Urothelium cell line (cell line): ENCODE measurements at regions not wholly inside any gene's neighbourhood (a gene's known extent, or its start where the extent isn't known, plus 50 kb on each side); places are given as distances from the start of the nearest gene placed in this dataset.
A peak's percentile ranks its signal among the peaks of the same experiment; 100 is the strongest.

ENCODE experiments used
- DNase-seq: peaks from one replicate; pipeline ENCODE4 v3.0.0; 2011; ENCODE audit warnings: low spot score, mixed read lengths
- FAIRE-seq: peaks from 2 replicates; lab custom pipeline; 2011; peaks lifted over from hg19 to GRCh38; lab: Jason Lieb, UNC

DNA sequence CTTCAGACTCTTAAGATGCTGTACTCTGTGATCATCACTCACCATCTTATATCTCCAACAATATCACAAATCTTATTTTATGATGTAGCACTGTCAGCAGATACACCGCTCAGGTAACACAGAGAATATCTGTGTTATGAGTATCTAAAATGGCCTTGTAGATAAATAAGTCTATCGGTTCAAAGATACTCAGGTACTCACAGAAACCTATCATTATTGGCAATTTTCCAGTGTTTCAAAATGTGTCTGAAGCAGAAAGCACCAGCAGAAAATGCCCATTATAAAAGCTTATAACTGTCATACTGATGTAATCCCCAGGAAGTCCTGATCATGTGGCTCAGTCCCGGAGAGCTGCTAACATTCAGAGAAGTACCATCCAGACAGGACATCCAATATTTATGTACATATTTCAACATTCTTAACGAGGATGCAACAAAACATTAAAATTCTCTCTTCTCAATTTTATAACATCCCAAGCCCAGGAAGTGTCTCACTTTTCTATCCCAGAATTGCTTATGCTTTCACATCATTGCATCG, 190.7 kb upstream of the LMNTD1 start:
- FAIRE-seq (no peak), DNase-seq (no peak)

GRCh38 chr12:25744313-25744712, 191.2 kb upstream of the LMNTD1 start:
- DNase-seq (no peak), FAIRE-seq (no peak)

DNA sequence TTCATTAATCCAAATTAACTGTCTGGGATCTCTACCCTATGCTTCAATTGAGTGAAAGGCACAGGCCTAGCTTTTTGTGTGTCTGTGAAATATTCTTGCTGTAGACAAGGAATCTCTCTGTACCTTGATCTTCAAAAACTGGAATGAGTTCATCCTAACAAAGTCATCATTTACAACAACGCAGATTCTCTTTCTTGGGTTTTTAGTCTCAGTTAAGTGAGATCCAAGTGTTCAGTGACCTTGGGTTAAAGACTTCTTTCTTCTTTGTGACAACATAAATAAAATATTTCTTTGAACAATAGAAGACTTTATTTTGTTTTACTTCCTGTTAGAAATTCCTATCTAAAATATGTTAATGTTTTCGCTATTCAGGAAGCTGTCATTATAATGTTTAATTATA, 192.2 kb upstream of the LMNTD1 start:
- no peak for FAIRE-seq
- DNase-seq, result no peak

GRCh38 chr12:25746131-25746530, 193.0 kb upstream of the LMNTD1 start:
- DNase-seq (no peak), FAIRE-seq (no peak)

DNA sequence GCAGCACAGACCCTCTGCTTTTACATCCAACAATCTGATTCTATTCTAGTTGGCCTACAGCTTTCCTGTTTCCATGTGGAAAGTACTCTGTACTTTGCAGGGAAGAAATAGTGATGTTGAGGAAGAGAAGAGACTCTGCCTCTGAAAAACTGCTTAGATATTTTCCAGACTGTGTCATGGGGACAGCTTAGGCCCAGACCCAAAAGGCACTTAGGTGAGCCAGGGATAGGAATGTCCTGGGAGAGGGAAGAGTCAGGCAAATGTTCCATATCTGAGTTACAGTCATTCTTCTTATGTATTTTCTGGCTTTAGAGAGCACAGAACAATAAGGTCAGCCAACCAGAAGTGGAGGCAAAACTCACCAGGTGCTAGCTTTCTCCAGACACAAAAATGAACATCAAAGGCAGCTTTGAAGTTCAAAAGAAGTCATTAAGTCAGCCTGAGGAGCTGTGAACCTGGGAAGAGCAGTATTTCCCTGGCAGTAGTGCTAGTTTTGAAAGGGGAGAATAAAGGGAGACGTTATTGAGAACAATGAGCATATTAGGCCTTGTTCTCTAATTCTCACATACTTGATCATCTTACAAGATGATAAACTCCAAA, 199.7 kb upstream of the LMNTD1 start:
- FAIRE-seq (no peak), DNase-seq (no peak)

DNA sequence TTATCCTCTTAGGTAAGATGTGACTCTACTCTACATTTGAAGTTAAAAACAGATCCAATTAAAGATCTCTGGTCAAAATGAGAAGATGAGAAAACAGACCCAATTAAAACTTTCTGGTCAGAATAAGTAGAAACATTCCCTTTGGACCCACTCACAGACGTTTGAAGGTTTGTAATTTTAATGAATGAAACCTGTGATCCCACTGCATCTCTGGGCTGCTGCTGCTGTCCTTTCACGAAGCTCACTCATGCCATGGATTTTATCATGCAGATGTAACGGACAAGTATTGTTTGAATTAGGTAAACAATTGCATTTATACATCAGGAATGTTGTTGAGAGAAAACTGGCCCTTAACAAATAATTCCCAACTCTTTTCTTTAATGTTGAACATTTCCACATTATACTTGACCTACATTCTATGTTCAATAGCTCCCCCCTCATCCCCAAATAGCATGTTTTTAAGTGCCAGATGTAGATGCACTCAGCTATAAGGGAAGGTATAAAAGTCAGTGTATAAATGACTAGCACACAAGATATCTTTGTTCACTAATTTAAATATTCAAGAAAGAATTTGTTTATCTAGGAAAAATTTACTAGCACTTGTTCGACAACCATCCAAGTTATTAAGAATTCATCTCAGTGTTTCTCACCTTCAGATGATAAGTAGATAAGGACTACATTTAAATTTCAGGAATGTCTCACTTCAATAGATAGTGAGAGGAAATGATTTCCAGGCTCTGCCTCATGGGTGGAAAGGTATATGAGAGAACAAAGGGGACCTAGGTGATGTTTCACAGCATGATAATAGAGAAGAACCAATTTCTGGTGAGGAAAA, 202.3 kb upstream of the LMNTD1 start:
- no peak for FAIRE-seq
- no peak for DNase-seq

DNA sequence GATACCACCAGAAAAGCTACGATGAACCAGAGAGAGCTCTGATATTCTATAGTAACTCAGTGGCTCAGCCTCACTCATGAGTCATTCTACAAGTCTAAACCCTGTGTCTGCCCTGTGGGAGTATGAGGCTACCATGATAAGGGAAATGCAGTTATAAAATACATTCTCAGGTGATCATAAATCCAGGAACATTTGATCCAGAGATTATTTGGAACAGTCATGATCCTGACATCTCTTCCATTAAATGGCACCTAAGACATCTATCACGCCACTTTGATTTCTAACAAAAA, 202.6 kb upstream of the RASSF8 start:
- DNase-seq (no peak), FAIRE-seq (no peak)

- DNase-seq (no peak), FAIRE-seq (no peak)
Measured at GRCh38 chr12:25757037-25757665, 201.3 kb upstream of the RASSF8 start.

- DNase-seq, result no peak
- FAIRE-seq, result no peak
Measured at GRCh38 chr12:25759752-25760151, 198.7 kb upstream of the RASSF8 start.

- no peak for FAIRE-seq
- no peak for DNase-seq
Measured at GRCh38 chr12:25761356-25761755, 197.1 kb upstream of the RASSF8 start.

DNA sequence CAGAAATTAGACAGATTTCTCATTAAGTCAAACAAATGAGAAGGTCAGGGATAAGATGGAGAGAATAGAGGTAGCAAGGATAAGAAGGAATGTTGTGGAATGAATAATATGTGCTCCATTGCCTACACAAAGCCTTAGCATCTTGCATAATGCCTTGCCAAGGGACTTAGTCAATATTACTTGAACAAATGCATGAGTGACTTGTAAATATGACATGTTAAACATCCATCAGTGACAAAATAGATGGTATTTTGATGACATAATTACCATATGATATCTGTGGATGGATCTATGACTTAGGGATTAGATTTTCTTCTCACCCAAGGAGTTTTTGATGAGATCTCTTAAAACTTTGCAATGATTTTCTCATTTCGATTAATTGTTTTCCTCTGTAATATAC, 194.1 kb upstream of the RASSF8 start:
- no peak for FAIRE-seq
- DNase-seq, result no peak

- DNase-seq (no peak), FAIRE-seq (no peak)
Measured at GRCh38 chr12:25764892-25765291, 193.6 kb upstream of the RASSF8 start.

DNA sequence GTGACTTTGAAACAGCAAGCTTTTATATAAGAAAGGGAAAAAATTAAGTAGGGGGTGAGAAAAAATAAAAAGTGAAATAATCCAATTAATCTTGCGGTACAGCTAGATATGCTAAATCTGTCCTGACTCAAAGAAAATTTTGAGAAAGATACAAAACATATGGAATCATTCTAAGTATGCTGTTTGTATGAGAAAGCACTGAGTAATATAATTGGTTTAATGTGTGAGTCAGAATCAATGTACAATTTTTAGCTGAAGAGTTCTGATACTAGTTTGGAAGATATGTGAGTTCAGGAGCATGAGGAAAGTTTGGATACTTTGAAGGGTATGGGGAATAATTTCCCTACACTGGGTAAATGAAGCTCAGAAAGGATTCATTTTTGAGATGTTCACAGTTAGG, 190.9 kb upstream of the RASSF8 start:
- FAIRE-seq, result no peak

GRCh38 chr12:25768151-25768550, 190.3 kb upstream of the RASSF8 start:
- no peak for FAIRE-seq

More for the DNA sequence above, 190.9 kb upstream of the RASSF8 start:
- DNase-seq, result no peak

GRCh38 chr12:25769082-25769945, 189.2 kb upstream of the RASSF8 start:
- DNase-seq (peak; percentile 21), FAIRE-seq (no peak)

More at GRCh38 chr12:25768151-25768550, 190.3 kb upstream of the RASSF8 start:
- DNase-seq, result no peak

DNA sequence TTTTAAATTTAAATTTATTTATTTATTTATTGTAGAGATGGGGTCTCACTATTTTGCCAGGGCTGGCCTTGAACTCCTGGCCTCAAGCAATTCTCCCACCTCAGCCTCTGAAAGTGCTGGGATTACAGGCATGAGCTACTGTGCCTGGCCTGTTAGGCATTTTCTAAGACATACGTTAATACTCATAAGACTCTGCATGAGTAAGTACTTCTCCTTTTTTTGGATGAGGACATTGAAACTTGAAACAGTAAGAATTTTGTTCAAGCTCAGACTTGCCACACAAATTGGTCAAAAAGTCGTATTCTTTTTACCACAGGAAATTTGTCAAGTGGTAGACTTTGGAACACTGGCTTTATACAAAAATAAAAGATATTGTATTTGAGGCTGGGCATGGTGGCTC, 187.4 kb upstream of the RASSF8 start:
- FAIRE-seq (no peak), DNase-seq (no peak)

DNA sequence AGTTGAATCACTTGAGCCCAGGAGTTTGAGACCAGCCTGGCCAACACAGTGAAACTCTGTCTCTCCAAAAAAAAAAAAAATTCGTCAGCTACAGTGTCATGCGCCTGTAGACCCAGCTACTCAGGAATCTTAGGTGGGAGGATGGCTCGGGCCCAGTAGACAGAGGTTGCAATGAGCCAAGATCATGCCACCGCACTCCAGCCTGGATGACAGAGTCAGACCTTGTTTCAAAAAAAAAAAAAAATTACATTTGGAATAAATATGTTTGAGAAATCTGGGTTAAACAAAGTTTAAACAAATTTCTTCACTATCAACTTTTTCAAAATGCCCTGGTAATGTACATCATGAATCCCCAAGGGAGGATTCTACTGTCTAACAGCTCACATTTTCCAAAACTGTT, 187.0 kb upstream of the RASSF8 start:
- FAIRE-seq (no peak), DNase-seq (no peak)

GRCh38 chr12:25775968-25776367, 182.5 kb upstream of the RASSF8 start:
- no peak for FAIRE-seq
- DNase-seq, result no peak

- no peak for DNase-seq
- FAIRE-seq, result no peak
Measured at GRCh38 chr12:25780771-25781170, 177.7 kb upstream of the RASSF8 start.

DNA sequence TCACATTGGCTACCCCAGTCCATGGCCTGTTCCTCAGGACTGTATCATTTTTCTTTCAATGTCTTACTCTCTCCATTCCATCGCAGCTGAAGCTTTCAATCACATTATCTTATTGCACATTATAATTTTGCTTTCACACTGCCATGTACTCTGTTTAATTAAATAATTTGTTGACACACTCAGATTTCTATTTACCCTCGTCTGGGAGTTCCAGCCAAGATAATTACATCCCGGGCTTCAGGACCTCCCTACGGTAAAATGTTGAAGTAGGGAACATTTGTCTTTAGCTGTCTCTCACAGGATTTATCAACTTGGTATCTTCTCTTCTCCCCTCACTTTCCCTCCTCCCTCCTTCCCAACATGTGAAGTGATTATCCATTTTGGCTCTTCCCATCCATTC, 177.2 kb upstream of the RASSF8 start:
- FAIRE-seq (no peak), DNase-seq (no peak)

- DNase-seq (no peak), FAIRE-seq (no peak)
Measured at GRCh38 chr12:25783566-25783965, 174.9 kb upstream of the RASSF8 start.
